ENCODE measurements at regions not wholly inside any gene's neighbourhood (a gene's known extent, or its start where the extent isn't known, plus 50 kb on each side); places are given as distances from the start of the nearest gene placed in this dataset.

- no peak for TF ChIP-seq POLR2A (IDR thresholded peaks at IDR 0.05; ENCODE audit: borderline replicate concordance, extremely low read depth, insufficient read depth, insufficient read length)
- TF ChIP-seq FOSL1 (IDR thresholded peaks at IDR 0.05; ENCODE audit: low read depth) = no peak
- TF ChIP-seq CTCF (IDR thresholded peaks at IDR 0.05 in 2 of 3, conservative IDR thresholded peaks at IDR 0.05 in 1 of 3; ENCODE audit: borderline replicate concordance in 1 of 3, insufficient read depth in 1 of 3, low read depth in 2 of 3, low read length in 2 of 3) = no peak
- TF ChIP-seq SP1 (IDR thresholded peaks at IDR 0.05; ENCODE audit: low read depth) = no peak
- TF ChIP-seq REST (IDR thresholded peaks at IDR 0.05; ENCODE audit: low read depth) = no peak
- no peak for TF ChIP-seq EZH2 (IDR thresholded peaks at IDR 0.05)
- TF ChIP-seq POLR2AphosphoS5 (IDR thresholded peaks at IDR 0.05; ENCODE audit: low read depth, low read length) = no peak
These were observed 168.5 kb upstream of the ID4 start for GRCh38 chr6:19668710-19669109.
